CD8-positive, alpha-beta memory T cell (primary cell): ENCODE measurements at regions not wholly inside any gene's neighbourhood (a gene's known extent, or its start where the extent isn't known, plus 50 kb on each side); places are given as distances from the start of the nearest gene placed in this dataset.
"Not testable (repeated sequence)": the region's sequence is repeated elsewhere in the genome, so short reads cannot be mapped to it uniquely, and the experiment has no call there.

Source experiments
- CTCF ChIA-PET: fragments of 350-600 bp; sonication (Branson Sonifier 250); formaldehyde crosslinking; loops from one replicate; lab custom pipeline; 2021; ENCODE audit warnings: antibody characterized with exemption; lab: Charles Lee
- POLR2A ChIA-PET: fragments of 350-600 bp; sonication (Branson Sonifier 250); formaldehyde crosslinking; loops from one replicate; lab custom pipeline; 2021; ENCODE audit warnings: antibody characterized with exemption; lab: Charles Lee
- DNase-seq, 5 donors: peaks; one replicate each; pipeline versions ENCODE4 v3.0.0 to v3.0.0-alpha.2; 2020 to 2022; ENCODE audit warnings: mixed read lengths in 1 of 5
- H3K27ac ChIP-seq: one replicate; pipeline ENCODE4 v1.7.0; 2013; ENCODE audit warnings: low read depth, mild to moderate bottlenecking, low read length, moderate library complexity
- H3K27me3 ChIP-seq: 2 replicates; pipeline ENCODE4 v1.7.0; 2013; ENCODE audit warnings: low read length, mild to moderate bottlenecking; ENCODE audit not compliant: insufficient read depth, poor library complexity, severe bottlenecking
- H3K36me3 ChIP-seq: 2 replicates; pipeline ENCODE4 v1.7.0; 2013; ENCODE audit warnings: mild to moderate bottlenecking, low read length, moderate library complexity; ENCODE audit not compliant: insufficient read depth
- H3K4me1 ChIP-seq: 2 replicates; pipeline ENCODE4 v1.7.0; 2013; ENCODE audit warnings: mild to moderate bottlenecking, low read length, moderate library complexity; ENCODE audit not compliant: insufficient read depth
- H3K4me3 ChIP-seq: 2 replicates; pipeline ENCODE4 v1.7.0; 2013; ENCODE audit warnings: mild to moderate bottlenecking, low read length
- H3K9me3 ChIP-seq: 2 replicates; pipeline ENCODE4 v1.7.0; 2013; ENCODE audit warnings: mild to moderate bottlenecking, low read length
- H3K27ac Mint-ChIP-seq, 8 donors: one replicate each; pipeline ENCODE4 v1.8.0; 2020 to 2021; ENCODE audit warnings: mixed read lengths in 8 of 8, mild to moderate bottlenecking in 6 of 8, inconsistent platforms in 3 of 8, moderate library complexity in 3 of 8
- H3K27me3 Mint-ChIP-seq, 2 donors: one replicate each; pipeline ENCODE4 v1.8.0; 2020 to 2021; ENCODE audit warnings: mixed read lengths in 2 of 2, mild to moderate bottlenecking in 1 of 2, moderate library complexity in 1 of 2
- H3K36me3 Mint-ChIP-seq, 3 donors: one replicate each; pipeline ENCODE4 v1.8.0; 2020 to 2021; ENCODE audit warnings: mixed read lengths in 3 of 3, inconsistent platforms in 1 of 3, mild to moderate bottlenecking in 1 of 3
- H3K4me1 Mint-ChIP-seq, 3 donors: one replicate each; pipeline ENCODE4 v1.8.0; 2020 to 2021; ENCODE audit warnings: mixed read lengths in 3 of 3, inconsistent platforms in 1 of 3, mild to moderate bottlenecking in 1 of 3
- H3K4me3 Mint-ChIP-seq, 7 donors: one replicate each; pipeline ENCODE4 v1.8.0; 2020 to 2021; ENCODE audit warnings: mixed read lengths in 7 of 7, mild to moderate bottlenecking in 6 of 7, moderate library complexity in 4 of 7, inconsistent platforms in 2 of 7
- H3K9me3 Mint-ChIP-seq, 5 donors: one replicate each; pipeline ENCODE4 v1.8.0; 2020 to 2022; ENCODE audit warnings: mixed read lengths in 5 of 5, mild to moderate bottlenecking in 3 of 5, moderate library complexity in 2 of 5, inconsistent platforms in 1 of 5

DNA sequence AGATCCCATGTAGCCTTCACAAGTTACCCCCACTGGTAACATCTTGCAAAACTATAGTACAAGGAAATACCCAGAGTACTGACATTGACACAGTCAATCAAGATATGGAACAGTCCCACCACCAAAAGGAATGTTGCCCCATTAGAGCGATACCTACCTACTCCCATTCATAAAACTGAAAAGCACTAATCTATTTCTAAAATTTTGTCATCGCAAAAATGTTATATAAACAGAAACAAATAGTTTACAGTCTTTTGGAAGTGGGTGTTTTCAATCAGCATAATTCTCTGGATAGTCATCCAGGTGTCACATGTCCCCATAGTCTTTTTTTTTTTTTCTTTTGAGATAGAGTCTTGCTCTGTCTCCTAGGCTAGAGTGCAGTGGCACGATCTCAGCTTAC is 156.9 kb upstream of the AGTR1 start:
- no peak for DNase-seq
- H3K36me3 Mint-ChIP-seq = no peaks in the 10 kb centered on the region
- H3K4me1 Mint-ChIP-seq = no peaks in the 10 kb centered on the region
- no peak overlapping the region for H3K27ac Mint-ChIP-seq
- Histone ChIP-seq H3K4me1 (no peaks in the 10 kb centered on the region), H3K36me3 (no peaks in the 10 kb centered on the region), H3K27me3 (no peaks in the 10 kb centered on the region), H3K27ac (no peak overlapping the region), H3K4me3 (no peak overlapping the region), H3K9me3 (no peaks in the 10 kb centered on the region)
- H3K9me3 Mint-ChIP-seq = peaks cover 0 to 10% (median 5%) of the 10 kb centered on the region in 5 donors
- no peaks in the 10 kb centered on the region for H3K27me3 Mint-ChIP-seq
- H3K4me3 Mint-ChIP-seq = no peak overlapping the region
- ChIA-PET CTCF (no interaction called here), POLR2A (no interaction called here)

DNA sequence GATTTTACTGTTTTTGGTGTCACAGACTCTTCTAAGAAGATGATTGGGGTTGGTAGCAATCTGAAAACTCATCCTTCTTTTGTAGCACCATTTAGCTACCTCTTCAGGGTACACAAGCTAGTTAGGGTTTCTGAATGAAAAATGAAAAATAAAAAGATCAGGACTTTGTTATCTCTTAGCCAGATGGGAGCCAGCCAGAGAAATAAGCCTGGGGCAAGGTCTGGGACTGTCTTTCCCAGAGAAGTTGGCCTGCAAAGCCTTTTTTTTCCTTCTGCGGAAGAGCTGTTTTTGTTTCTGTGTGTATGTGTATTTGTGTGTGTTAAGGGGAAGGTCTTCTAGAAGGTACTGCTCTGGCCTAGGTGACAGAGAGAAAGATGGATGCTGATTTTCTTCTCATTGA is 150.7 kb upstream of the AGTR1 start:
- H3K36me3 Mint-ChIP-seq = no peaks in the 10 kb centered on the region
- no peak overlapping the region for H3K27ac Mint-ChIP-seq
- Histone ChIP-seq H3K36me3 (no peaks in the 10 kb centered on the region), H3K4me3 (no peak overlapping the region), H3K27me3 (no peaks in the 10 kb centered on the region), H3K4me1 (no peaks in the 10 kb centered on the region), H3K27ac (no peak overlapping the region), H3K9me3 (no peaks in the 10 kb centered on the region)
- CTCF ChIA-PET = no interaction called here
- POLR2A ChIA-PET = no interaction called here
- DNase-seq = no peak
- H3K4me3 Mint-ChIP-seq = no peak overlapping the region
- no peaks in the 10 kb centered on the region for H3K27me3 Mint-ChIP-seq
- peaks cover 0 to 22% (median 4%) of the 10 kb centered on the region in 5 donors for H3K9me3 Mint-ChIP-seq
- no peaks in the 10 kb centered on the region for H3K4me1 Mint-ChIP-seq

DNA sequence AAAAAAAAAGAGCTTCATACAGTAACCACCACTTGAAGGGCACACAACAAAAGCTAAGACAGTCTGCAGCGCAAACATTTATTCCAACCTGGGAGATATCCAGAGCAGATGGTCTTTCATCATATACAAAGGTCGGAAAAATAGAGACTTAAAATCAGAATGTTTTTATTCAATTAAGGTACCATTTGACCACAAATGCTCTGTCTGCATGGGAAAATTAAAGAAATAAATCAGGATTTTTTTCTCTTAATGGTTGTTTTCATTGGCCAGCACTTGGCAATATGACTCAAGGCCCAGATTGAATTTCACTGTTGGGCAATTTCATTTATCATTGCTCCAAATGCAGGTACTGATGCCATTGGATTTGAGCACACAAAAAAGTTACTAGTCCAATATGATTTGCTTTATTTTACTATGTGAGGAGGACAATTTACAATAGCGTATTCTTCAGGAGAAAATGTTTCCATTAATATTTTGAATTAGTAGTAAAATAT is 145.9 kb upstream of the AGTR1 start:
- Mint-ChIP-seq H3K9me3 (peaks cover 0 to 26% (median 4%) of the 10 kb centered on the region in 5 donors), H3K4me1 (no peaks in the 10 kb centered on the region), H3K27ac (no peak overlapping the region), H3K4me3 (no peak overlapping the region), H3K27me3 (no peaks in the 10 kb centered on the region), H3K36me3 (no peaks in the 10 kb centered on the region)
- DNase-seq = no peak
- Histone ChIP-seq H3K27me3 (no peaks in the 10 kb centered on the region), H3K36me3 (no peaks in the 10 kb centered on the region), H3K4me1 (no peaks in the 10 kb centered on the region), H3K4me3 (no peak overlapping the region), H3K27ac (no peak overlapping the region), H3K9me3 (no peaks in the 10 kb centered on the region)
- ChIA-PET POLR2A (no interaction called here), CTCF (no interaction called here)

DNA sequence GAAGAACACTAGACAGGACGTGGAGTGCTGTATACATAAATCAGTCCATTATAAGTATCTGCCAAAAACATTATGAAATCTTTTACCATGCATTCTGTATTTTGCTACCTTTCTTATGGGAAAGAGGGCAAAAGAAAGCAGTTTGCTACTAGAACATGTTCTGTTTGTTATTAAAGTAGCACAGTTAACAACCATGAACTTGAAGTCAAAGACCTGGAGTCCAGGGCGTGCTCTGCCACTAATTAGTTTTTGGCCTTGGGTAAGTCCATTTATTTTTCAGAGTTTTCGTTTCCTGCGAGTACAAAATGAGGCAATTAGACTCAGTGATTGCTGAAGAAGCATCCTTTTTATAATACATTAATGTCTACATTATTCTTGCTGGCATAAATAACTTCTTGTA is 143.3 kb upstream of the AGTR1 start:
- H3K4me3 ChIP-seq = no peak overlapping the region
- ChIA-PET POLR2A (no interaction called here), CTCF (no interaction called here)
- no peak overlapping the region for H3K27ac ChIP-seq
- no peaks in the 10 kb centered on the region for H3K4me1 Mint-ChIP-seq
- H3K9me3 Mint-ChIP-seq = peaks cover 0 to 25% (median 4%) of the 10 kb centered on the region in 5 donors
- no peaks in the 10 kb centered on the region for H3K9me3 ChIP-seq
- no peaks in the 10 kb centered on the region for H3K36me3 Mint-ChIP-seq
- no peak overlapping the region for H3K4me3 Mint-ChIP-seq
- DNase-seq = no peak
- H3K4me1 ChIP-seq = no peaks in the 10 kb centered on the region
- H3K27ac Mint-ChIP-seq = no peak overlapping the region
- no peaks in the 10 kb centered on the region for H3K27me3 ChIP-seq
- no peaks in the 10 kb centered on the region for H3K27me3 Mint-ChIP-seq
- no peaks in the 10 kb centered on the region for H3K36me3 ChIP-seq

DNA sequence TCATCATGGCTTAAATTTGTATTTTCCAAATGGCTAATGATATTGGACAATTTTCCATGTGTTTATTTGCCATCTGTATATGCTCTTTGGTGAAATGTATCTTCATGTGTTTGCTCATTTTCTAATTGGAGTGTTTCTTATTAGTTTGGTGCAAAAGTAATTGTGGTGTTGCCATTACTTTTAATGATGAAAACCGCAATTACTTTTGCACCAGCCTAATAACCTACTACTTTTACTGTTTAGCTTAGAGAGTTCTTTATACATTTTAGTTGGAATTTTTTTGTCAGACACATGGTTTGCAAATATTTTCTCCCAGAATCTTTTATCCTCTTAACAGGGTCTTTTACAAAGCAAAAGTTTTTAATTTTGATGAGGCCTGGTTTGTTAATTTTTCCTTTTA is 141.0 kb upstream of the AGTR1 start:
- H3K9me3 Mint-ChIP-seq = peaks cover 0 to 23% (median 6%) of the 10 kb centered on the region in 5 donors
- Histone ChIP-seq H3K27me3 (no peaks in the 10 kb centered on the region), H3K9me3 (no peaks in the 10 kb centered on the region), H3K4me3 (no peak overlapping the region), H3K4me1 (no peaks in the 10 kb centered on the region), H3K36me3 (no peaks in the 10 kb centered on the region), H3K27ac (no peak overlapping the region)
- DNase-seq = no peak
- H3K27me3 Mint-ChIP-seq = no peaks in the 10 kb centered on the region
- POLR2A ChIA-PET = no interaction called here
- H3K4me3 Mint-ChIP-seq = no peak overlapping the region
- no peaks in the 10 kb centered on the region for H3K36me3 Mint-ChIP-seq
- H3K4me1 Mint-ChIP-seq = no peaks in the 10 kb centered on the region
- CTCF ChIA-PET = no interaction called here
- H3K27ac Mint-ChIP-seq = no peak overlapping the region

DNA sequence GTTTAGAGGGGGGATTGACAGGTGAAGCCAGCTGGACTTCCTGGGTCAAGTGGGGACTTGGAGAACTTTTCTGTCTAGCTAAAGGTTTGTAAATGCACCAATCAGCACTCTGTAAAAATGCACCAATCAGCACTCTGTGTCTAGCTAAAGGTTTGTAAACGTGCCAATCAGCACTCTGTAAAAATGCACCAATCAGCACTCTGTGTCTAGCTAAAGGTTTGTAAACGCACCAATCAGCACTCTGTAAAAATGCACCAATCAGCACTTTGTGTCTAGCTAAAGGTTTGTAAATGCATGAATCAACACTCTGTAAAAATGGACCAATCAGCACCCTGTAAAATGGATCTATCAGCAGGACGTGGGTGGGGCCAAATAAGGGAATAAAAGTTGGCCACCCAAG is 120.1 kb upstream of the AGTR1 start:
- CTCF ChIA-PET, H3K9me3 ChIP-seq, H3K36me3 ChIP-seq: not testable (repeated sequence)

DNA sequence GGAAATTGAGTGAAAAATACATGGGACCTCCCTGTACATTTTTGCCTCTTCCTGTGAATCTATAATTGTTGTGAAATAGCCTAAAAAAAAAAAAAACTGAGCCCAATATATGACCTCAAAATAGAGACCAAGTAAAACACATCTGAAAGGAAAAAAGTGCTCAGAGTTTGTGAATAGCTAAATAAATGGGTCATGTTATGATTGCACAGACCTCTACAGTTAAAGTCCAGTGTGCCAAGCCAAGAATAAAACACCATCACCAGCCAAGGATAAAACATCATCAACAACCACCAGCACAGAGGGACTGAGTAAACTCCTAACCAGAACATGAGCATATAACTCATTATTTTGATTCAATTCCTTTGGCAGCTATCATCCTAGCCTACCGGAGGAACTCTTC is 115.6 kb upstream of the AGTR1 start:
- H3K27me3 Mint-ChIP-seq = no peaks in the 10 kb centered on the region
- no peaks in the 10 kb centered on the region for H3K36me3 Mint-ChIP-seq
- no peaks in the 10 kb centered on the region for H3K4me1 Mint-ChIP-seq
- ChIA-PET CTCF (no interaction called here), POLR2A (no interaction called here)
- Histone ChIP-seq H3K9me3 (no peaks in the 10 kb centered on the region), H3K27me3 (no peaks in the 10 kb centered on the region), H3K27ac (no peak overlapping the region), H3K36me3 (no peaks in the 10 kb centered on the region), H3K4me1 (no peaks in the 10 kb centered on the region), H3K4me3 (no peak overlapping the region)
- DNase-seq = no peak
- H3K27ac Mint-ChIP-seq = no peak overlapping the region
- peaks cover 0 to 10% (median 2%) of the 10 kb centered on the region in 5 donors for H3K9me3 Mint-ChIP-seq
- H3K4me3 Mint-ChIP-seq = no peak overlapping the region

More for the DNA sequence above, 120.1 kb upstream of the AGTR1 start:
- POLR2A ChIA-PET, H3K4me1 ChIP-seq, H3K4me3 ChIP-seq, H3K27ac Mint-ChIP-seq, H3K4me3 Mint-ChIP-seq, H3K4me1 Mint-ChIP-seq, H3K27me3 Mint-ChIP-seq, H3K9me3 Mint-ChIP-seq, H3K27me3 ChIP-seq, DNase-seq, H3K27ac ChIP-seq, H3K36me3 Mint-ChIP-seq: not testable (repeated sequence)

DNA sequence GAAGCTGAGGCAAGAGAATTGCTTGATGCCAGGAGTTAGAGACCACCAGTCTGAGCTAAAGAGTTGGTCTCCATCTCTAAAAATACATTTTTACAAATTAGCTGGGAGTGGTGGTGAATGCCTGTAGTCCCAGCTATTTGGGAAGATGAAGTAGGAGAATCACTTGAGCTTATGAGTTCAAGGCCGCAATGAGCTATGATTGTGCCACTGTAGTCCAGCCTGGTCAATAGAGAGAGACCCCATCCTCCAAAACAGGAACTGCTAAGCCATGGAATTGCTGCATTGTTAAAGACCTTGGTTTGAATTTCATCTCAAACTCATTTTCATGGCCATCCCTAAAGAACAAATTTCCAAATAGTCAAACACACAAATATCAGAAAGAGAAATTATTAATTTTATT is 113.9 kb upstream of the AGTR1 start:
- H3K9me3 Mint-ChIP-seq = peaks cover 0 to 7% (median 2%) of the 10 kb centered on the region in 5 donors
- no peaks in the 10 kb centered on the region for H3K27me3 ChIP-seq
- H3K4me3 ChIP-seq = no peak overlapping the region
- H3K36me3 ChIP-seq = no peaks in the 10 kb centered on the region
- H3K4me3 Mint-ChIP-seq = no peak overlapping the region
- no peaks in the 10 kb centered on the region for H3K27me3 Mint-ChIP-seq
- no peak overlapping the region for H3K27ac ChIP-seq
- no peaks in the 10 kb centered on the region for H3K4me1 ChIP-seq
- DNase-seq = no peak
- POLR2A ChIA-PET = no interaction called here
- H3K36me3 Mint-ChIP-seq = no peaks in the 10 kb centered on the region
- no peaks in the 10 kb centered on the region for H3K4me1 Mint-ChIP-seq
- no peak overlapping the region for H3K27ac Mint-ChIP-seq
- H3K9me3 ChIP-seq = no peaks in the 10 kb centered on the region
- CTCF ChIA-PET = no interaction called here

DNA sequence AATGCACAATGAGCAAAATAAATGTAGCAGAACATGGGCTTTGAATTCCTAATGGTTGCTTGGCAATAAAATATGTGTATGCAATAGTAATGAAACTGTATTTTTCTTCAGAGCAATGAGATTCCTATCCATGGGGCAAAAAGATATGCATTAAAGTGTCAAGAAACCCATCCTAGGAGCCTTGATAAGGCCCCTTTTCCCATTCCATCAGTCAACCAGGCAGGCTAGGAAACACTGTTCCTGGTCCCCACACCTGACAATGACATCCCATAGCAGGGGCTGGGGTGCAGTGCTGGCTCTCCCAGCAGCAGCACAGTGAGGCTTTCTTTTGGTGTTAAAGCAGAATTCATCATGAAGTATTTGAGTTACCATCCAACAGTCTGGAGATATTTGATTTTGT is 113.3 kb upstream of the AGTR1 start:
- ChIA-PET CTCF (no interaction called here), POLR2A (no interaction called here)
- no peaks in the 10 kb centered on the region for H3K36me3 Mint-ChIP-seq
- no peak for DNase-seq
- peaks cover 0 to 6% (median 0%) of the 10 kb centered on the region in 5 donors for H3K9me3 Mint-ChIP-seq
- no peaks in the 10 kb centered on the region for H3K4me1 Mint-ChIP-seq
- no peaks in the 10 kb centered on the region for H3K27me3 ChIP-seq
- no peaks in the 10 kb centered on the region for H3K36me3 ChIP-seq
- H3K27me3 Mint-ChIP-seq = no peaks in the 10 kb centered on the region
- no peak overlapping the region for H3K4me3 ChIP-seq
- H3K4me3 Mint-ChIP-seq = no peak overlapping the region
- H3K9me3 ChIP-seq = no peaks in the 10 kb centered on the region
- H3K27ac Mint-ChIP-seq = no peak overlapping the region
- H3K4me1 ChIP-seq = no peaks in the 10 kb centered on the region
- no peak overlapping the region for H3K27ac ChIP-seq
